ENCODE measurements at regions not wholly inside any gene's neighbourhood (a gene's known extent, or its start where the extent isn't known, plus 50 kb on each side); places are given as distances from the start of the nearest gene placed in this dataset.

- TF ChIP-seq MYC (IDR thresholded peaks at IDR 0.05; ENCODE audit: low read depth, low read length): peak; percentile 54; the same call in 1 of the 2 replicates
- TF ChIP-seq MYC (CRISPR knock-in tag; IDR thresholded peaks at IDR 0.05; ENCODE audit: borderline replicate concordance, low read depth): no peak
- peak; percentile 39 for TF ChIP-seq VEZF1 (CRISPR knock-in tag; IDR thresholded peaks at IDR 0.05)
- TF ChIP-seq SNRNP70 (optimal IDR thresholded peaks at IDR 0.05; ENCODE audit: low read depth, low read length): no peak
- TF ChIP-seq BCL6 (CRISPR knock-in tag; IDR thresholded peaks at IDR 0.05): no peak
- no peak for TF ChIP-seq HLTF (IDR thresholded peaks at IDR 0.05)
- no peak for TF ChIP-seq ZNF143 (CRISPR knock-in tag; IDR thresholded peaks at IDR 0.05)
- TF ChIP-seq BRF2 (IDR thresholded peaks at IDR 0.05; ENCODE audit: borderline replicate concordance, insufficient read depth, insufficient read length): no peak
- no peak for TF ChIP-seq ZC3H11A (IDR thresholded peaks at IDR 0.05; ENCODE audit: low read depth, low read length)
- no peak for TF ChIP-seq HMBOX1 (IDR thresholded peaks at IDR 0.05)
- TF ChIP-seq ARID3B (CRISPR knock-in tag; IDR thresholded peaks at IDR 0.05; ENCODE audit: borderline replicate concordance): no peak
- peak; percentile 99 for TF ChIP-seq TOE1 (IDR thresholded peaks at IDR 0.05; ENCODE audit: borderline replicate concordance)
- no peak for TF ChIP-seq TOE1 (CRISPR knock-in tag; IDR thresholded peaks at IDR 0.05; ENCODE audit: borderline replicate concordance, low read depth)
- TF ChIP-seq ARID1B (IDR thresholded peaks at IDR 0.05): no peak
- peak in 1 of 2 experiments; percentile 50; a peak in 1 of 3 replicates for TF ChIP-seq CBX3 (IDR thresholded peaks at IDR 0.05; ENCODE audit: borderline replicate concordance in 1 of 2, low read length in 2 of 2)
- TF ChIP-seq GTF2E2 (tag; IDR thresholded peaks at IDR 0.05): no peak
These were observed 55.3 kb upstream of the SLC22A11 start (continued) for GRCh38 chr11:64500176-64501013.

Data from K562 (cell line).